ENCODE measurements at regions not wholly inside any gene's neighbourhood (a gene's known extent, or its start where the extent isn't known, plus 50 kb on each side); places are given as distances from the start of the nearest gene placed in this dataset.

- TF ChIP-seq CTCF (optimal IDR thresholded peaks at IDR 0.05 in 1 of 3, IDR thresholded peaks at IDR 0.05 in 1 of 3, conservative IDR thresholded peaks at IDR 0.05 in 1 of 3; ENCODE audit: extremely low read depth in 1 of 3, insufficient read depth in 2 of 3, low read length in 3 of 3): no peak
- TF ChIP-seq EZH2 (IDR thresholded peaks at IDR 0.05; ENCODE audit: low read length): no peak
These were observed 263.6 kb downstream of the SS18 start for GRCh38 chr18:25826823-25827222.

All from keratinocyte (primary cell).